ENCODE measurements at regions not wholly inside any gene's neighbourhood (a gene's known extent, or its start where the extent isn't known, plus 50 kb on each side); places are given as distances from the start of the nearest gene placed in this dataset.

DNA sequence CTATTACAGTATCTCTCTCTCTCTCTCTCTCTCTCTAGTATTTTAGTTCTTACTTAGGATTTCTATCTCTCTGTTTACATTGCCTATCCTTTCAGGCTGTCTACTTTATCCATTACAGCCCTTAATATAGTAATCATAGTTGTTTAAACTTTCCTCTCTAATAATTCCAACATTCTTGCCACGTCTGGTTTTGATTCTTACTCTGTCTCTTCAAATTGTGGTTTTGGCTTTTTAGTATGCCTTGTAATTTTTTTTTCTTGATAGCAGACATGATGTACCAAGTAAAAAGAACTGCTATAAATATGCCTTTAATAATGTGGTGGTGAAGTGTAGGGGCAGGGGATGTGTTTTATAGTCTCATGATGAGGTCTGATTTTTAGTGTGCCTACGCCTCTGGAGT is 1809.5 kb upstream of the CELF4 start:
- no peak overlapping the region for H3K27ac ChIP-seq (ENCODE audit: low read depth in 2 of 2, low read length in 2 of 2)
- H3K4me1 ChIP-seq (ENCODE audit: control insufficient read depth in 2 of 2, insufficient read depth in 2 of 2, low read length in 2 of 2) = no peaks in the 10 kb centered on the region
- no peaks in the 10 kb centered on the region for H3K27me3 ChIP-seq (ENCODE audit: control insufficient read depth in 2 of 2, insufficient read depth in 2 of 2, low read length in 2 of 2)
- no peaks in the 10 kb centered on the region for H3K9me3 ChIP-seq (ENCODE audit: control insufficient read depth in 2 of 2, low read length in 2 of 2)
- no peaks in the 10 kb centered on the region for H3K36me3 ChIP-seq (ENCODE audit: control insufficient read depth in 2 of 2, insufficient read depth in 2 of 2, low read length in 2 of 2)
- no peak overlapping the region for H3K9ac ChIP-seq (ENCODE audit: low read depth in 1 of 2, low read length in 2 of 2)
- H3K4me3 ChIP-seq (ENCODE audit: low read length in 2 of 2) = no peak overlapping the region

DNA sequence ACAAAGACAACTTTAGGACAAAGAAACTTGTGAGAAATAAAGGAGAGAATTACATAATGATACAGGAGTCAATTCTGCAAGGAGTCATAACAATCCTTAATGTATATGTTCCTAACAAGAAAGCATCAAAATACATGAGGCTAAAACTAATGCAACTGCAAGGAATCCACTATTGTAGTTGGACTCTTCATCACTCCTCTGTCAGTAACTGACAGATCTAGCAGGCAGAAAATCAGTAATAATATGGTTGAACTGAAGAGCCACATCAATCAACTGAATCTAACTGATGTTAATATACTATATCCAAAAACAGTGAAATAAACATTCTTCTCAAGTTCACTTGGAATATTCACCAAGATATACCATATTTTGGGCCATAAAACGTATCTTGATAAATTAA is 1806.4 kb upstream of the CELF4 start:
- H3K36me3 ChIP-seq (ENCODE audit: control insufficient read depth in 2 of 2, insufficient read depth in 2 of 2, low read length in 2 of 2) = no peaks in the 10 kb centered on the region
- no peak overlapping the region for H3K4me3 ChIP-seq (ENCODE audit: low read length in 2 of 2)
- H3K27ac ChIP-seq (ENCODE audit: low read depth in 2 of 2, low read length in 2 of 2) = no peak overlapping the region
- no peak overlapping the region for H3K9ac ChIP-seq (ENCODE audit: low read depth in 1 of 2, low read length in 2 of 2)
- H3K27me3 ChIP-seq (ENCODE audit: control insufficient read depth in 2 of 2, insufficient read depth in 2 of 2, low read length in 2 of 2) = no peaks in the 10 kb centered on the region
- no peaks in the 10 kb centered on the region for H3K4me1 ChIP-seq (ENCODE audit: control insufficient read depth in 2 of 2, insufficient read depth in 2 of 2, low read length in 2 of 2)
- no peaks in the 10 kb centered on the region for H3K9me3 ChIP-seq (ENCODE audit: control insufficient read depth in 2 of 2, low read length in 2 of 2)

DNA sequence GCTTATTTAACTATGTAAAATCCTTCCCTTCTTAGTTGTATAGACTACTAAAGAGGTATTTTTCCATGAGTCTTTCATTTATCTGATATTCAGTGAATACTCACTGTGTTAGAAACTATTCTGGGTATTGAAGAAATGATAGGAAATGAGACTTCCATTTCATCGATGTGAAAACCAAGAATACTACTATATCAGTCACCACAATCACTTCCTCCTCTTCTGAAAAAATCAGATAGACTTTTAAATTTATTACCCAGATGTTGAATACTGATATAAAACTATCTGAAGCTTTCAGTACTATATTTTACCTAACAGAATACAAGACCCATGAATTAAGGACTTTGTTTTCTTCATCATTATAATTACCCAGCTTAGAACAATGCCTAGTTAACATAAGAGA is 1801.1 kb upstream of the CELF4 start:
- Histone ChIP-seq H3K4me1 (ENCODE audit: control insufficient read depth in 2 of 2, insufficient read depth in 2 of 2, low read length in 2 of 2) (no peaks in the 10 kb centered on the region), H3K9ac (ENCODE audit: low read depth in 1 of 2, low read length in 2 of 2) (no peak overlapping the region), H3K4me3 (ENCODE audit: low read length in 2 of 2) (no peak overlapping the region), H3K9me3 (ENCODE audit: control insufficient read depth in 2 of 2, low read length in 2 of 2) (no peaks in the 10 kb centered on the region), H3K36me3 (ENCODE audit: control insufficient read depth in 2 of 2, insufficient read depth in 2 of 2, low read length in 2 of 2) (no peaks in the 10 kb centered on the region), H3K27me3 (ENCODE audit: control insufficient read depth in 2 of 2, insufficient read depth in 2 of 2, low read length in 2 of 2) (no peaks in the 10 kb centered on the region), H3K27ac (ENCODE audit: low read depth in 2 of 2, low read length in 2 of 2) (no peak overlapping the region)

DNA sequence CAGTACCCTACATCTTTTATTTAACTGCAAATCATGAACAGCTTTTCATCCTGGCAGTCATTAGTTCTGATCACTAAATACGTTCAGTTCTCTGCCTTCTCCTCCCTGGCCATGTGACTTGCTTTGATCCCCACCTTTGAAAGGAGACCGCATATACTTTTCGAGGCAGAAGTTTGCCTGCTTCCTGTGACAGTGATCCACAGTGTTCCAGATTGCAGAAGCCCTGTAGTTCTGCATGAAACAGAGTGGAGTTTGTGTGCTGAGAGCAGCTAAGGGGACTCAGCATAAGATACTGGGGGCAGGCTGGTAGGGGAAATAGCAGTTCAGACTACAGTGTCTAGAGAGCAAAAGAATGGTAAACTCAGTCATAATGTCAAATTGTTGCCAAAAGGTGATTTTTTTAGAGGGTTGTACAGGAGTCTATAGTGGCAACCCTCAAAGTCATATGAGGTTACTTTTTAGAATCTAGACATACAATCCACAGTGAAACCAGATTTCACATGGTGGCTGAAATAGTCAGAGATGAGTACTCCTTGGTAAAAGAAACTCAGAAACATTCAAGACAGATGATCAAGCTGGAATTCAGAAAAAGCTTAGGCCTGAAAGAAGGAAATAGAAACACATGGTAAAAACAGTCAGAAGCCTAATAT is 1800.4 kb upstream of the CELF4 start:
- Histone ChIP-seq H3K27me3 (ENCODE audit: control insufficient read depth in 2 of 2, insufficient read depth in 2 of 2, low read length in 2 of 2) (no peaks in the 10 kb centered on the region), H3K27ac (ENCODE audit: low read depth in 2 of 2, low read length in 2 of 2) (no peak overlapping the region), H3K4me3 (ENCODE audit: low read length in 2 of 2) (no peak overlapping the region), H3K9me3 (ENCODE audit: control insufficient read depth in 2 of 2, low read length in 2 of 2) (no peaks in the 10 kb centered on the region), H3K36me3 (ENCODE audit: control insufficient read depth in 2 of 2, insufficient read depth in 2 of 2, low read length in 2 of 2) (no peaks in the 10 kb centered on the region), H3K4me1 (ENCODE audit: control insufficient read depth in 2 of 2, insufficient read depth in 2 of 2, low read length in 2 of 2) (no peaks in the 10 kb centered on the region), H3K9ac (ENCODE audit: low read depth in 1 of 2, low read length in 2 of 2) (no peak overlapping the region)

DNA sequence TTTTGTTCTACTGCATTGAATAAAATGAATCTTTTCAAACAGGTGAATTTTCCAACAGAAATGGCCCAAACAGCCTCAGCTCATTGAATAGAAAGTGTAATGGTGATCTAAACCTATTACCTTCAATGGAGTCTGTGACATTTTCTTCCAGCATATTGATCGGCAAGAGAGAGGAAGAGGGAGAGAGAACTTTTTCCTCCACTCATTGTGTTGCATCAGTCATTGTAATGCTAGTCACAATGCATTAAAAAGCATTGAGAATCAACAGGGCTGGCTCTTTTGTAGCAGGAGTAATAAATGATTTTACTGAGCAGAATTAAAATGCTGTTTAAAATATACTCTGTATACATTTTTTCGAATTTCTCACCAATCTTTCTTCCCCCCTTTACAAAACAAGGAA is 1794.5 kb upstream of the CELF4 start:
- Histone ChIP-seq H3K27me3 (ENCODE audit: control insufficient read depth in 2 of 2, insufficient read depth in 2 of 2, low read length in 2 of 2) (no peaks in the 10 kb centered on the region), H3K4me1 (ENCODE audit: control insufficient read depth in 2 of 2, insufficient read depth in 2 of 2, low read length in 2 of 2) (no peaks in the 10 kb centered on the region), H3K4me3 (ENCODE audit: low read length in 2 of 2) (no peak overlapping the region), H3K27ac (ENCODE audit: low read depth in 2 of 2, low read length in 2 of 2) (no peak overlapping the region), H3K36me3 (ENCODE audit: control insufficient read depth in 2 of 2, insufficient read depth in 2 of 2, low read length in 2 of 2) (no peaks in the 10 kb centered on the region), H3K9me3 (ENCODE audit: control insufficient read depth in 2 of 2, low read length in 2 of 2) (no peaks in the 10 kb centered on the region), H3K9ac (ENCODE audit: low read depth in 1 of 2, low read length in 2 of 2) (no peak overlapping the region)

DNA sequence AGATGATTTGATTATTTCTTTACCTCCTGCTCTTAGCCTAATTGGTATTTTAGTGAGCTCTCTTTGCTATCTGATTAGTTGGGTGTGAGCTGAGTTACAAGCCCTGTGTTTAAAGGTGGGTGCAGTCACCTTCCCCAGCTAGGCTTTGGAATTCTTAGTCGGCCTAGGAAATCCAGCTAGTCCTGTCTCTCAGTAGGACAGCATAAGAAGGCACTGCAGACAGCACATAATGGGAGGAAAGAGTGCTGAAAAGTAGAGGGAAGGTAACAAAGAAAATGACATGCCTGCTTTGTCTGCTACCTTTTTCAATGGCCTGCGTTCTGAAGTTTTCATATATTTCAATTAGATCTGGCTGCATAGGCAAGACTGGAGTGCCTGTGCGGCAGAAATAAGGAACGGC is 1794.0 kb upstream of the CELF4 start:
- no peaks in the 10 kb centered on the region for H3K4me1 ChIP-seq (ENCODE audit: control insufficient read depth in 2 of 2, insufficient read depth in 2 of 2, low read length in 2 of 2)
- H3K27ac ChIP-seq (ENCODE audit: low read depth in 2 of 2, low read length in 2 of 2) = no peak overlapping the region
- no peaks in the 10 kb centered on the region for H3K9me3 ChIP-seq (ENCODE audit: control insufficient read depth in 2 of 2, low read length in 2 of 2)
- no peaks in the 10 kb centered on the region for H3K36me3 ChIP-seq (ENCODE audit: control insufficient read depth in 2 of 2, insufficient read depth in 2 of 2, low read length in 2 of 2)
- H3K27me3 ChIP-seq (ENCODE audit: control insufficient read depth in 2 of 2, insufficient read depth in 2 of 2, low read length in 2 of 2) = no peaks in the 10 kb centered on the region
- no peak overlapping the region for H3K9ac ChIP-seq (ENCODE audit: low read depth in 1 of 2, low read length in 2 of 2)
- H3K4me3 ChIP-seq (ENCODE audit: low read length in 2 of 2) = no peak overlapping the region

DNA sequence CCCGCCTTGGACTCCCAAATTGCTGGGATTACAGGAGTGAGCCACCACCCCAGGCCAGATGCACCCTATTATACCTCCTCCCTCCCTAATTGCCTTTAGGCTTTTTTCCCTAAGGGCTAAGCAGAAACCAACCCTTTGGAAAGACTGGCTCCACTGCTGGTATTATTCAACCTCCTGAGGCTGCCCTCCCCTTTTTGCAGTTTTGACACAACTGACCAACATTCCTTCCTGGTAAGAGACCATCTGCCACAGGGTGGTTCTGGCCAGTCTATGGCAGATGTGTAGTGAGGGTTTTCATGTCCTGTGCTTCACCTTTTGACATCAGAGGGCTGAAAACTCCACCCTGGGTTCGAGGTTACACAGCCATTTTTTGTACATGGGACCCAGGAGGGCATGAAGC is 1785.3 kb upstream of the CELF4 start:
- Histone ChIP-seq H3K4me1 (ENCODE audit: control insufficient read depth in 2 of 2, insufficient read depth in 2 of 2, low read length in 2 of 2) (no peaks in the 10 kb centered on the region), H3K9ac (ENCODE audit: low read depth in 1 of 2, low read length in 2 of 2) (no peak overlapping the region), H3K4me3 (ENCODE audit: low read length in 2 of 2) (no peak overlapping the region), H3K27me3 (ENCODE audit: control insufficient read depth in 2 of 2, insufficient read depth in 2 of 2, low read length in 2 of 2) (no peaks in the 10 kb centered on the region), H3K27ac (ENCODE audit: low read depth in 2 of 2, low read length in 2 of 2) (no peak overlapping the region), H3K36me3 (ENCODE audit: control insufficient read depth in 2 of 2, insufficient read depth in 2 of 2, low read length in 2 of 2) (no peaks in the 10 kb centered on the region), H3K9me3 (ENCODE audit: control insufficient read depth in 2 of 2, low read length in 2 of 2) (no peaks in the 10 kb centered on the region)

DNA sequence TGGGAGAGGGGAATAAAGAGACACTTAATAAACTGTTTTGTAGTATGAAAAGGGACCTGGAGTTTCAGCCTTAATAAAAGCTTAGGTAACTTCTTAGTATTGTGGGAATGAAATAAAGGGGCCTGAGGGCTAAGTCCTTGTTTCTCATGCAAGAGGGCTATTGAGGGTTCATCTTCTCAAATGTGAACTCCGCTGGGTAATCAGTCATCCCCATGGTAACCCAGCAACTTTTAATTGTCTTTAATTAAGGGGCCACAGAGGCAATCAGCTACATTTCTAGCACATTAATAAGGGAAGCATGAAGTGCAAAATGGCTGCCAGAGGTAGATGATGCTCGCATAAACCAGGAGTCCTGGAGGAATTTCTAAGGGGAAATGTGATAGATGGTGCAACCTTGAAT is 1784.2 kb upstream of the CELF4 start:
- no peaks in the 10 kb centered on the region for H3K27me3 ChIP-seq (ENCODE audit: control insufficient read depth in 2 of 2, insufficient read depth in 2 of 2, low read length in 2 of 2)
- H3K9ac ChIP-seq (ENCODE audit: low read depth in 1 of 2, low read length in 2 of 2) = no peak overlapping the region
- no peaks in the 10 kb centered on the region for H3K36me3 ChIP-seq (ENCODE audit: control insufficient read depth in 2 of 2, insufficient read depth in 2 of 2, low read length in 2 of 2)
- no peak overlapping the region for H3K4me3 ChIP-seq (ENCODE audit: low read length in 2 of 2)
- H3K4me1 ChIP-seq (ENCODE audit: control insufficient read depth in 2 of 2, insufficient read depth in 2 of 2, low read length in 2 of 2) = no peaks in the 10 kb centered on the region
- H3K27ac ChIP-seq (ENCODE audit: low read depth in 2 of 2, low read length in 2 of 2) = no peak overlapping the region
- no peaks in the 10 kb centered on the region for H3K9me3 ChIP-seq (ENCODE audit: control insufficient read depth in 2 of 2, low read length in 2 of 2)

DNA sequence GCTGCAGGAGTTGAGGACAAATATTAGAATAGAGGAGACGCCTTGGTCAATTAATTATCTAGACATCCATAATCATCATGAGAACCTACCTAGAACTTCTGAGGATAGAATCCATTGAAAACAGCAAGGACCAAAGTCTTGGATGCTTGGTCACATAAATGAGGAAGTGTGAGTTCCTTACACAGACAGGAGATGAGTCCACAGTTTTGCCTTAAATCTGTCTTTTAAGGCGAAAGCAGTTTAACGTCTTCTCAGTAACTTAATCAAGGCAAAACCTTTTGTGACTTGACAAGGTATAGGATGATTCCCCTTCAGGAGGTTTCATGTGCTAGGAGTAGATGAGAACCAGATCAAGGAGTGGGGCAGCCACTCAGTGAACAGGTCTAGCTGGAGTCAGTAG is 1783.2 kb upstream of the CELF4 start:
- Histone ChIP-seq H3K4me3 (ENCODE audit: low read length in 2 of 2) (no peak overlapping the region), H3K4me1 (ENCODE audit: control insufficient read depth in 2 of 2, insufficient read depth in 2 of 2, low read length in 2 of 2) (no peaks in the 10 kb centered on the region), H3K9ac (ENCODE audit: low read depth in 1 of 2, low read length in 2 of 2) (no peak overlapping the region), H3K27me3 (ENCODE audit: control insufficient read depth in 2 of 2, insufficient read depth in 2 of 2, low read length in 2 of 2) (no peaks in the 10 kb centered on the region), H3K27ac (ENCODE audit: low read depth in 2 of 2, low read length in 2 of 2) (no peak overlapping the region), H3K9me3 (ENCODE audit: control insufficient read depth in 2 of 2, low read length in 2 of 2) (no peaks in the 10 kb centered on the region), H3K36me3 (ENCODE audit: control insufficient read depth in 2 of 2, insufficient read depth in 2 of 2, low read length in 2 of 2) (no peaks in the 10 kb centered on the region)

DNA sequence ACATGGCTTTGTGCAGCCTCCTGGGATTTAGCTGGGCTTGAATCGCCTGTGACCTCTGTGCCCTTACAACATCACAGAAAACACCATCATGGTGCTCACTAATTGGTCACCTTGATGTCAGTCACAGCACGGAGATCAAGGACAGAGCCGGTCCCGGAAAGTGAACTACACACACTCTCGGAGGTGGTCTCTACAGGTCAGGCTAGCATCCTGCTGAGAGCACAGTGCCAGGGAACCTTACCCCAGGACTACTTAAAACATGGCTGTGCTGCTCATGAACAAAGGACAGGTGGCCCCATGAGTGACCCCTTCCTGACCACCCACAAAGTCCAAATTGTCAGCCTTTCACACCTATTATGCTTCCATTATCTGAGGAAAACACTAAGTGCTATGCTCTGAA is 1782.1 kb upstream of the CELF4 start:
- no peak overlapping the region for H3K27ac ChIP-seq (ENCODE audit: low read depth in 2 of 2, low read length in 2 of 2)
- H3K9me3 ChIP-seq (ENCODE audit: control insufficient read depth in 2 of 2, low read length in 2 of 2) = no peaks in the 10 kb centered on the region
- H3K4me1 ChIP-seq (ENCODE audit: control insufficient read depth in 2 of 2, insufficient read depth in 2 of 2, low read length in 2 of 2) = no peaks in the 10 kb centered on the region
- H3K4me3 ChIP-seq (ENCODE audit: low read length in 2 of 2) = no peak overlapping the region
- no peaks in the 10 kb centered on the region for H3K36me3 ChIP-seq (ENCODE audit: control insufficient read depth in 2 of 2, insufficient read depth in 2 of 2, low read length in 2 of 2)
- H3K27me3 ChIP-seq (ENCODE audit: control insufficient read depth in 2 of 2, insufficient read depth in 2 of 2, low read length in 2 of 2) = no peaks in the 10 kb centered on the region
- H3K9ac ChIP-seq (ENCODE audit: low read depth in 1 of 2, low read length in 2 of 2) = no peak overlapping the region

DNA sequence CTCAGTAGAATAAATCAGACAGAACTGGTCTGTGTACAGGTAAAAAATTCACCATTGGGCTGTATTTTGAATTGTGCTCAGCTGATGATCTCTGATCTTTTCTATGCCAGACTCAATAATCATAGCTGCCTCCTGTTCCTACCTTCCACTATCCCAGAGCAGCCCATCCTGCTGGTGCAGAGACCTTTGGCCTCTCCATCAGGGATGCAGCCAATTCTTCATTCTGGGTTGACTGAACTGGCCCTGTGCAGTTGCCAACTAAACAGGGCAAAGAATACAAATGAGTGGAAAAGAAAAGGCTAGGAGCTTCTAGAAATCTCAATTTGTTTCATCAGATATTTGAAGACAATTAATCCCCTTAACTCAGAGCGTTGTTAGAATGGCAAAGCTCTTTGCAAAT is 1781.3 kb upstream of the CELF4 start:
- no peak overlapping the region for H3K4me3 ChIP-seq (ENCODE audit: low read length in 2 of 2)
- no peaks in the 10 kb centered on the region for H3K36me3 ChIP-seq (ENCODE audit: control insufficient read depth in 2 of 2, insufficient read depth in 2 of 2, low read length in 2 of 2)
- H3K9ac ChIP-seq (ENCODE audit: low read depth in 1 of 2, low read length in 2 of 2) = no peak overlapping the region
- H3K9me3 ChIP-seq (ENCODE audit: control insufficient read depth in 2 of 2, low read length in 2 of 2) = no peaks in the 10 kb centered on the region
- H3K4me1 ChIP-seq (ENCODE audit: control insufficient read depth in 2 of 2, insufficient read depth in 2 of 2, low read length in 2 of 2) = no peaks in the 10 kb centered on the region
- H3K27me3 ChIP-seq (ENCODE audit: control insufficient read depth in 2 of 2, insufficient read depth in 2 of 2, low read length in 2 of 2) = no peaks in the 10 kb centered on the region
- H3K27ac ChIP-seq (ENCODE audit: low read depth in 2 of 2, low read length in 2 of 2) = no peak overlapping the region
